Mesendoderm (in vitro differentiated cells): ENCODE measurements at regions not wholly inside any gene's neighbourhood (a gene's known extent, or its start where the extent isn't known, plus 50 kb on each side); places are given as distances from the start of the nearest gene placed in this dataset.

Source experiments
- DNase-seq: peaks from one replicate; pipeline ENCODE4 v3.0.0; 2013
- H2AK5ac ChIP-seq: 2 replicates; pipeline ENCODE4 v1.6.1; 2013; ENCODE audit warnings: low read length, inconsistent platforms
- H2BK120ac ChIP-seq: 2 replicates; pipeline ENCODE4 v1.6.1; 2013; ENCODE audit warnings: low read depth, mild to moderate bottlenecking, low read length, moderate library complexity, mixed read lengths
- H2BK15ac ChIP-seq: replicated peaks from 2 replicates; pipeline ENCODE4 v1.6.1; 2013; ENCODE audit warnings: low read depth, mild to moderate bottlenecking, moderate library complexity
- H2BK5ac ChIP-seq: 2 replicates; pipeline ENCODE4 v1.6.1; 2013; ENCODE audit warnings: low read length, inconsistent platforms
- H3K18ac ChIP-seq: 2 replicates; pipeline ENCODE4 v1.6.1; 2013; ENCODE audit warnings: mild to moderate bottlenecking, low read length, mixed read lengths
- H3K23ac ChIP-seq: one replicate; pipeline ENCODE4 v1.6.1; 2013; ENCODE audit warnings: low read length
- H3K27ac ChIP-seq: 2 replicates; pipeline ENCODE4 v1.5.1; 2013; ENCODE audit warnings: low read depth, mild to moderate bottlenecking, inconsistent platforms, low read length, moderate library complexity
- H3K27me3 ChIP-seq: 2 replicates; pipeline ENCODE4 v1.6.1; 2013; ENCODE audit warnings: low read length, control low read depth, mild to moderate bottlenecking, inconsistent platforms; ENCODE audit not compliant: insufficient read depth, poor library complexity
- H3K36me3 ChIP-seq: 2 replicates; pipeline ENCODE4 v1.6.1; 2013; ENCODE audit warnings: low read length, inconsistent platforms; ENCODE audit not compliant: control insufficient read depth, insufficient read depth
- H3K4ac ChIP-seq: one replicate; pipeline ENCODE4 v1.6.1; 2013; ENCODE audit warnings: low read depth, mild to moderate bottlenecking, low read length, moderate library complexity
- H3K4me1 ChIP-seq: 2 replicates; pipeline ENCODE4 v1.6.1; 2013; ENCODE audit warnings: low read depth, low read length, inconsistent platforms; ENCODE audit not compliant: control insufficient read depth
- H3K4me2 ChIP-seq: 2 replicates; pipeline ENCODE4 v1.6.1; 2013; ENCODE audit warnings: low read length
- H3K4me3 ChIP-seq: 2 replicates; pipeline ENCODE4 v1.5.1; 2013; ENCODE audit warnings: mild to moderate bottlenecking, low read length
- H3K56ac ChIP-seq: one replicate; pipeline ENCODE4 v1.6.1; 2013; ENCODE audit warnings: low read length
- H3K79me1 ChIP-seq: 2 replicates; pipeline ENCODE4 v1.6.1; 2013; ENCODE audit warnings: low read length, inconsistent platforms
- H3K79me2 ChIP-seq: 2 replicates; pipeline ENCODE4 v1.6.1; 2013; ENCODE audit warnings: mild to moderate bottlenecking, low read length; ENCODE audit not compliant: control insufficient read depth, insufficient read depth
- H3K9ac ChIP-seq: 2 replicates; pipeline ENCODE4 v1.6.1; 2013; ENCODE audit warnings: low read length, inconsistent platforms
- H4K5ac ChIP-seq: one replicate; pipeline ENCODE4 v1.6.1; 2013; ENCODE audit warnings: low read length
- H4K8ac ChIP-seq: one replicate; pipeline ENCODE4 v1.6.1; 2013; ENCODE audit warnings: low read depth, mild to moderate bottlenecking, control low read depth, low read length, moderate library complexity
- WGBS: extraction: QIAGEN DNeasy Blood & Tissue Kit; methylation state at CpG from one replicate; pipeline ENCODE4 v1.1.7; 2013; ENCODE audit warnings: low lambda C conversion rate, missing lambda C conversion rate; ENCODE audit not compliant: insufficient coverage; ENCODE audit errors: extremely low coverage; 5-methylcytosine and 5-hydroxymethylcytosine counted together

DNA sequence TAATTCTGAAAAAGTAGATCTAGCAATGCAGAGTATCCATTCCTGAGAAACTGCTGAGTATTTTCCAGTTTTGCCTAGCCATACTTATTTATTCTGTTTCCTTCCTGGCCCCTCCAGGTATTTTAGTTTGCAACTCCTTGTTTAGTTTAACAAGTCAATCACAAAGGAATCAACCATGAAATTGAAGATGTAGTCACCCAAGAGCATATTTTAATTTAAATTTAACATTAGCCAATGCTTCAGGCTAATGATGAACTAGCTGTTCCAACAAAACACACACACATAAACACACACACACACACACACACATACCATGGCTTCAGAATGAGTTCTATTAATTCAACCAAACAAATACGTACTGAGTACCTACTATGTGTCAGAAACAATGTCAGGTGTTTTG is 332.8 kb upstream of the ERCC4 start:
- no peak overlapping the region for H4K5ac ChIP-seq
- H3K23ac ChIP-seq = no peak overlapping the region
- H3K18ac ChIP-seq = no peak overlapping the region
- WGBS = no CpG with 5 or more reads among the region's 1 CpG
- no peak overlapping the region for H3K56ac ChIP-seq
- DNase-seq = no peak
- H3K4ac ChIP-seq = no peak overlapping the region
- H3K27me3 ChIP-seq = no peaks in the 10 kb centered on the region
- no peaks in the 10 kb centered on the region for H3K4me1 ChIP-seq
- no peak overlapping the region for H3K4me3 ChIP-seq
- no peak overlapping the region for H2BK5ac ChIP-seq
- no peak overlapping the region for H3K4me2 ChIP-seq
- H2BK15ac ChIP-seq = no peak overlapping the region
- no peaks in the 10 kb centered on the region for H3K36me3 ChIP-seq
- no peaks in the 10 kb centered on the region for H3K79me1 ChIP-seq
- H2BK120ac ChIP-seq = no peak overlapping the region
- H2AK5ac ChIP-seq = no peak overlapping the region
- H3K27ac ChIP-seq = no peak overlapping the region
- no peaks in the 10 kb centered on the region for H3K79me2 ChIP-seq
- H3K9ac ChIP-seq = no peak overlapping the region
- no peak overlapping the region for H4K8ac ChIP-seq

DNA sequence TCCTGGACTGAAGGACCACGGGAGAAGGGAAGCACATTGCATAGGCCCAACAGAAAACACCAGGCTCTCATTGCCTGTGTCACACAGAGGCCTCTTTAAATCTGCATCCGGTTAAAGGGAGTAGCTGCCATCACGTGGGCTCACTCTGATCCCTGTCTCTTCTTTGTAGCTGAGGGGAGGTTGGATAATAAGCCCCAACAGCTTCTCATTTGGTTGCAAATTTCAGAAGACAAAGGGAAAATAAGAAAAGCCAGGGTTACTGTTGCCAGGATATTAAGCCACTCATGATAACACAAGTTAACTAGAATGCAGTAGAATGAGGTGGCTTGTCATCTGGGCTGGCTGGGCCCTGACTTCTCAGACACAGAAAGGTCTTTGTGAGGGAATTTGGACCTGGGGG is 325.1 kb upstream of the ERCC4 start:
- no peak overlapping the region for H3K18ac ChIP-seq
- no CpG with 5 or more reads among the region's 3 CpGs for WGBS
- no peak overlapping the region for H3K4ac ChIP-seq
- no peaks in the 10 kb centered on the region for H3K4me1 ChIP-seq
- peak; percentile 68 for DNase-seq
- peak overlapping the region; percentile 1 for H3K56ac ChIP-seq
- H3K23ac ChIP-seq = no peak overlapping the region
- no peak overlapping the region for H3K27ac ChIP-seq
- H3K4me3 ChIP-seq = no peak overlapping the region
- H3K36me3 ChIP-seq = no peaks in the 10 kb centered on the region
- no peak overlapping the region for H4K5ac ChIP-seq
- H3K79me2 ChIP-seq = no peaks in the 10 kb centered on the region
- no peaks in the 10 kb centered on the region for H3K27me3 ChIP-seq
- H2AK5ac ChIP-seq = no peak overlapping the region
- no peak overlapping the region for H4K8ac ChIP-seq
- H2BK5ac ChIP-seq = no peak overlapping the region
- no peak overlapping the region for H2BK15ac ChIP-seq
- H3K4me2 ChIP-seq = no peak overlapping the region
- no peak overlapping the region for H3K9ac ChIP-seq
- H2BK120ac ChIP-seq = no peak overlapping the region
- no peaks in the 10 kb centered on the region for H3K79me1 ChIP-seq

DNA sequence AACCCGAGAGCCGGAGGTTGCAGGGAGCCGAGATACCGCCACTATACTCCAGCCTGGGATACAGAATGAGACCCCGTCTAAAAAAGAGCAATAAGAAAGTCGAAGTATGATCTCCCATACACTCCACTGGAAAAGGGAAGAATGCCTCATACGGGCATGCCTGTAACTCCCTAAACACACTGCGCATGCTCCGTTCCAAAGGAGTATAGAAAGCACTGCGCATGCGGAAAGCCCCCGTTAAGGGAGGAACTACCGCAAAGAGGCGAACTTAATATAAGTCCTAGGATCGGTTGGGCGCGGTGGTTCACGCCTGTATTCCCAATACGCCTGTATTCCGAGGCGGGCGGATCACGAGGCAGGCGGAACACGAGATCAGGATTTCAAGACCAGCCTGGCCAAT is 313.1 kb upstream of the ERCC4 start:
- Histone ChIP-seq H3K4me2 (no peak overlapping the region), H3K27me3 (no peaks in the 10 kb centered on the region), H3K4me1 (peaks cover 12% of the 10 kb centered on the region), H3K36me3 (no peaks in the 10 kb centered on the region), H4K8ac (no peak overlapping the region), H3K18ac (no peak overlapping the region), H2AK5ac (no peak overlapping the region), H3K23ac (no peak overlapping the region), H2BK5ac (no peak overlapping the region), H3K79me1 (no peaks in the 10 kb centered on the region), H3K4me3 (no peak overlapping the region), H3K79me2 (no peaks in the 10 kb centered on the region), H2BK120ac (no peak overlapping the region), H2BK15ac (no peak overlapping the region), H3K56ac (no peak overlapping the region), H3K4ac (no peak overlapping the region), H3K27ac (no peak overlapping the region), H4K5ac (no peak overlapping the region), H3K9ac (no peak overlapping the region)
- WGBS = no CpG with 5 or more reads among the region's 25 CpGs
- DNase-seq = no peak

DNA sequence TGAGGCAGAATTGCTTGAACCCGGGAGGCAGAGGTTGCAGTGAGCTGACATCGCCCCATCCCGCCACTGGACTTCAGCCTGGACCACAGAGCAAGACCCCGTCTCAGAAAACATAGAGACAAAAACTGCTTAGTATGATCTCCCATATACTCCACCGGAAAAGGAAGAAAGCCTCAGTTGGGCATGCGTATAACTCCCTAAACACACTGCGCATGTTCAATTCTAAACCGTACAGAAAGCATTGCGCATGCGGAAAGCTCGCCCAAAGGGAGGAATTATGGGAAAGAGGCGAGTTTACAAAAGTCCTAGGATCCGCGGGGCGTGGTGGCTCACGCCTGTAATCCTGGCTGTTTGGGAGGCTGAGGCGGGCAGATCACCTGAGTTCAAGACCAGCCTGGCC is 312.7 kb upstream of the ERCC4 start:
- no CpG with 5 or more reads among the region's 17 CpGs for WGBS
- Histone ChIP-seq H2AK5ac (no peak overlapping the region), H3K79me2 (no peaks in the 10 kb centered on the region), H2BK120ac (no peak overlapping the region), H3K4me3 (no peak overlapping the region), H3K36me3 (no peaks in the 10 kb centered on the region), H3K4me2 (no peak overlapping the region), H2BK5ac (no peak overlapping the region), H4K5ac (no peak overlapping the region), H3K27ac (no peak overlapping the region), H3K27me3 (no peaks in the 10 kb centered on the region), H3K56ac (no peak overlapping the region), H3K79me1 (no peaks in the 10 kb centered on the region), H3K4me1 (peaks cover 12% of the 10 kb centered on the region), H3K18ac (no peak overlapping the region), H3K23ac (no peak overlapping the region), H3K9ac (no peak overlapping the region), H3K4ac (no peak overlapping the region), H4K8ac (no peak overlapping the region), H2BK15ac (no peak overlapping the region)
- DNase-seq = no peak

DNA sequence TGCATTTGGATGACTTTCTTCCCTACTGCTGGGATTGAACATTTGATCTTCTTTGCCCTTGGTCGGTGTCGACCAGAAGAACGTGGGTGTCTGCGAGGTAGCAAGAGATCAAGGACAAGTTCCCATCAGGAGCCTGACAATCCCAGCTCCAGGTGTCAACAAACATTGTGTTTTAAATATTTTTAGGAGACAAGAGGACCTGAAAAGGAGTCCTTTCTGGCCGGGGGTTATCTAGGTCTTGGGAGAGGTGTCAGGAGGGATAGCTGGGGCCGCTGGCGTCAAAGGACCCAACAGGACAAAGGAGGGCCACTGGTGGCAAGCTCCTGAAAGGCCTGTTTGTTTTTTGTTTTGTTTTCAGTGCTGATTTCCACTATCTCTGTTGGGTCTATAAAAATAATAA is 308.4 kb upstream of the ERCC4 start:
- no peaks in the 10 kb centered on the region for H3K36me3 ChIP-seq
- DNase-seq = peak; percentile 53

GRCh38 chr16:13612623-13613022 is 307.3 kb upstream of the ERCC4 start:
- H4K5ac ChIP-seq = no peak overlapping the region
- H3K4ac ChIP-seq = no peak overlapping the region
- no peak overlapping the region for H2AK5ac ChIP-seq
- DNase-seq = no peak
- no peak overlapping the region for H3K4me3 ChIP-seq
- no peak overlapping the region for H3K18ac ChIP-seq
- no CpG with 5 or more reads among the region's 4 CpGs for WGBS
- H4K8ac ChIP-seq = no peak overlapping the region
- no peaks in the 10 kb centered on the region for H3K79me1 ChIP-seq
- H3K36me3 ChIP-seq = no peaks in the 10 kb centered on the region
- H3K79me2 ChIP-seq = no peaks in the 10 kb centered on the region
- H3K4me1 ChIP-seq = peaks cover 12% of the 10 kb centered on the region
- H3K27ac ChIP-seq = no peak overlapping the region
- H2BK5ac ChIP-seq = no peak overlapping the region
- no peak overlapping the region for H3K23ac ChIP-seq
- H3K56ac ChIP-seq = no peak overlapping the region
- H3K27me3 ChIP-seq = no peaks in the 10 kb centered on the region
- no peak overlapping the region for H3K9ac ChIP-seq
- no peak overlapping the region for H2BK15ac ChIP-seq
- no peak overlapping the region for H3K4me2 ChIP-seq
- H2BK120ac ChIP-seq = no peak overlapping the region

More for the DNA sequence above, 308.4 kb upstream of the ERCC4 start:
- H2AK5ac ChIP-seq = no peak overlapping the region
- H3K4me1 ChIP-seq = peaks cover 12% of the 10 kb centered on the region
- H3K27ac ChIP-seq = no peak overlapping the region
- H3K9ac ChIP-seq = no peak overlapping the region
- H3K27me3 ChIP-seq = no peaks in the 10 kb centered on the region
- no peaks in the 10 kb centered on the region for H3K79me1 ChIP-seq
- H4K8ac ChIP-seq = no peak overlapping the region
- H3K4me2 ChIP-seq = no peak overlapping the region
- no peak overlapping the region for H3K18ac ChIP-seq
- H3K4ac ChIP-seq = no peak overlapping the region
- no peak overlapping the region for H2BK5ac ChIP-seq
- H3K79me2 ChIP-seq = no peaks in the 10 kb centered on the region
- no peak overlapping the region for H2BK120ac ChIP-seq
- no CpG with 5 or more reads among the region's 7 CpGs for WGBS
- H3K4me3 ChIP-seq = no peak overlapping the region
- H4K5ac ChIP-seq = no peak overlapping the region
- H2BK15ac ChIP-seq = no peak overlapping the region
- H3K23ac ChIP-seq = no peak overlapping the region
- H3K56ac ChIP-seq = no peak overlapping the region
